Upper lobe of left lung (tissue), 6 donors: ENCODE measurements at regions not wholly inside any gene's neighbourhood (a gene's known extent, or its start where the extent isn't known, plus 50 kb on each side); places are given as distances from the start of the nearest gene placed in this dataset.

Source experiments
- ATAC-seq, 2 donors: fragments of 200-7000 bp; cut with Tn5 transposase; one replicate each; pipeline ENCODE4 v1.9.1; 2022; ENCODE audit warnings: mild to moderate bottlenecking in 2 of 2, moderate library complexity in 2 of 2; ENCODE audit not compliant: low FRiP score in 2 of 2
- DNase-seq, 2 donors: peaks; one replicate each; pipeline ENCODE4 v3.0.0-alpha.2; 2019 to 2020
- H3K27ac ChIP-seq, 4 donors: fragments of 200-600 bp; sonication (generic); one replicate each; pipeline ENCODE4 v1.5.1; 2016 to 2019
- H3K27me3 ChIP-seq, 4 donors: fragments of 200-600 bp; sonication (generic); one replicate each; pipeline ENCODE4 v1.5.1; 2017 to 2019
- H3K36me3 ChIP-seq, 4 donors: fragments of 200-600 bp; sonication (generic); one replicate each; pipeline ENCODE4 v1.5.1; 2016 to 2019
- H3K4me1 ChIP-seq, 4 donors: fragments of 200-600 bp; sonication (generic); one replicate each; pipeline ENCODE4 v1.5.1; 2018 to 2019
- H3K4me3 ChIP-seq, 4 donors: fragments of 200-600 bp; sonication (generic); one replicate each; pipeline ENCODE4 v1.5.1; 2017 to 2019; ENCODE audit warnings: mild to moderate bottlenecking in 2 of 4, moderate library complexity in 1 of 4
- H3K9me3 ChIP-seq, 4 donors: fragments of 200-600 bp; sonication (generic); one replicate each; pipeline ENCODE4 v1.5.1; 2018 to 2019
- EP300 ChIP-seq, 4 donors: sonication (generic); formaldehyde crosslinking; IDR thresholded peaks; one replicate each; pipeline ENCODE4 v1.5.1; 2017; ENCODE audit warnings: antibody characterized with exemption in 4 of 4, control low read depth in 2 of 4
- POLR2A ChIP-seq, 4 donors: fragments of 450-650 bp; IDR thresholded peaks; one replicate each; pipeline ENCODE4 v1.5.1; 2016 to 2017; ENCODE audit warnings: antibody characterized with exemption in 4 of 4, mild to moderate bottlenecking in 2 of 4
- POLR2AphosphoS5 ChIP-seq, 2 donors: sonication (generic); formaldehyde crosslinking; IDR thresholded peaks; one replicate each; pipeline ENCODE4 v1.5.1; 2017; ENCODE audit warnings: antibody characterized with exemption in 2 of 2
- WGBS, 2 donors: methylation state at CpG; one replicate each; pipeline ENCODE4 v1.1.5; 2017 to 2018; 5-methylcytosine and 5-hydroxymethylcytosine counted together
- TF ChIP-seq, protein P1 (sequence below), 6 experiments: fragments of 450-650 bp in 4 of 6; fragments of 200-600 bp in 2 of 6; sonication (generic) in 2 of 6; IDR thresholded peaks; one replicate each; pipeline ENCODE4 v1.5.1; 2016 to 2019; ENCODE audit warnings: antibody characterized with exemption in 6 of 6
- donor health status: DM: no; HTN: no; CAD: no; lungs with moderate emphysema.
- donor health status: DM: no; HTN: yes; CAD: no; lungs with severe emphysema.

DNA sequence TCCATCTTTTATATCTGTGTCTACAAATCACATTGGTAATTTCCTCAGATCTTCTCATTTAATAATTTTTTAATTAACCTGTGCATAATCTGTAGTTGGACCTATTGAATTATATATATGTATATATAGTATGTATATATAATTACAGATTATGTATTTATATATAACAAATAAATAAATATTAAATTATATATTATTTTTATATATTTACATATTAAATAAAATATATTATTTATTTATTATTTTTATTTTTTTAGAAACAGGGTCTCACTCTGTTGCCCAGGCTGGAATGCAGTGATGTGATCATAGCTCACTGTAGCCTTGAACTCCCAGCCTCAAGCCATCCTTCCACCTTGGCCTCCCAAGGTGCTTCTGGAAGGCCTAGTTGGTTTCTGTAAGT, 197.9 kb downstream of the FGF9 start:
- no peak for DNase-seq
- no peak for ATAC-seq
- Histone ChIP-seq H3K9me3 (no peaks in the 10 kb centered on the region), H3K4me1 (peaks cover 0 to 4% (median 0%) of the 10 kb centered on the region in 4 donors), H3K4me3 (no peak overlapping the region), H3K36me3 (no peaks in the 10 kb centered on the region), H3K27ac (no peak overlapping the region), H3K27me3 (no peaks in the 10 kb centered on the region)
- TF ChIP-seq EP300 (IDR thresholded peaks at IDR 0.05) (no peak), POLR2A (IDR thresholded peaks at IDR 0.05) (no peak)

- TF ChIP-seq POLR2AphosphoS5 (IDR thresholded peaks at IDR 0.05) (no peak), POLR2A (IDR thresholded peaks at IDR 0.05) (no peak), EP300 (IDR thresholded peaks at IDR 0.05) (no peak)
- TF ChIP-seq, protein P1, sequence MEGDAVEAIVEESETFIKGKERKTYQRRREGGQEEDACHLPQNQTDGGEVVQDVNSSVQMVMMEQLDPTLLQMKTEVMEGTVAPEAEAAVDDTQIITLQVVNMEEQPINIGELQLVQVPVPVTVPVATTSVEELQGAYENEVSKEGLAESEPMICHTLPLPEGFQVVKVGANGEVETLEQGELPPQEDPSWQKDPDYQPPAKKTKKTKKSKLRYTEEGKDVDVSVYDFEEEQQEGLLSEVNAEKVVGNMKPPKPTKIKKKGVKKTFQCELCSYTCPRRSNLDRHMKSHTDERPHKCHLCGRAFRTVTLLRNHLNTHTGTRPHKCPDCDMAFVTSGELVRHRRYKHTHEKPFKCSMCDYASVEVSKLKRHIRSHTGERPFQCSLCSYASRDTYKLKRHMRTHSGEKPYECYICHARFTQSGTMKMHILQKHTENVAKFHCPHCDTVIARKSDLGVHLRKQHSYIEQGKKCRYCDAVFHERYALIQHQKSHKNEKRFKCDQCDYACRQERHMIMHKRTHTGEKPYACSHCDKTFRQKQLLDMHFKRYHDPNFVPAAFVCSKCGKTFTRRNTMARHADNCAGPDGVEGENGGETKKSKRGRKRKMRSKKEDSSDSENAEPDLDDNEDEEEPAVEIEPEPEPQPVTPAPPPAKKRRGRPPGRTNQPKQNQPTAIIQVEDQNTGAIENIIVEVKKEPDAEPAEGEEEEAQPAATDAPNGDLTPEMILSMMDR (IDR thresholded peaks at IDR 0.05) = no peak
- H3K4me3 ChIP-seq = no peak overlapping the region
- H3K36me3 ChIP-seq = no peaks in the 10 kb centered on the region
- DNase-seq = peak in 1 of 2 donors; percentile 43
- no peaks in the 10 kb centered on the region for H3K9me3 ChIP-seq
- WGBS, 2 donors = 62 to 68% methylated on average over 7 of the region's 7 CpGs
- H3K4me1 ChIP-seq = peaks cover 0 to 4% (median 0%) of the 10 kb centered on the region in 4 donors
- no peaks in the 10 kb centered on the region for H3K27me3 ChIP-seq
- no peak overlapping the region for H3K27ac ChIP-seq
- peak; percentile 50 to 59 for ATAC-seq
These were observed 200.5 kb downstream of the FGF9 start for GRCh38 chr13:21871382-21871781.

DNA sequence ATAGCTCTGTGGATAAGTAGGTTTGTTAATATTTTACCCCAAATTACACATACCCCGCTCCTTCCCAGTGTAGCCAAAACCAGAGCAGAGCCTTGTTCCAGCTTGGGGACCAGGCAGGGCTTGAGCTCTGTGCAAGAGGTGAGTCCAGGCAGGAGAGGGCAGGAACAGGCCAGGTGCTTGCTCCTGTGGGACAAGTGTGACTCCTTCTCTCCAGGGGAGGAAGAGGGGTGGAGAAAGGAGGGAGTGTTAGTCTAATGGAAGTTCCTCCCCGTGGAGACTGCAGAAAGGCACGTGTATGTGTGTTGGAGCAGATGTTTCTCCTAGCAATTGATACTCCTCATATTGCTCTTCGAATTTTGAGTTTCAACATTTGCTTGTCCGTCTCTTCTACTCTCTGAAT, 201.0 kb downstream of the FGF9 start:
- H3K27me3 ChIP-seq = no peaks in the 10 kb centered on the region
- H3K36me3 ChIP-seq = no peaks in the 10 kb centered on the region
- H3K9me3 ChIP-seq = no peaks in the 10 kb centered on the region
- peaks cover 0 to 4% (median 0%) of the 10 kb centered on the region in 4 donors for H3K4me1 ChIP-seq
- DNase-seq (no peak), ATAC-seq (peak in 1 of 2 donors; percentile 41)
- TF ChIP-seq POLR2AphosphoS5 (IDR thresholded peaks at IDR 0.05) (no peak), EP300 (IDR thresholded peaks at IDR 0.05) (no peak), POLR2A (IDR thresholded peaks at IDR 0.05) (no peak)
- TF ChIP-seq, protein P1 (IDR thresholded peaks at IDR 0.05) = no peak
- no peak overlapping the region for H3K4me3 ChIP-seq
- H3K27ac ChIP-seq = no peak overlapping the region
- 58 to 69% methylated on average over 5 of the region's 5 CpGs for WGBS, 2 donors

DNA sequence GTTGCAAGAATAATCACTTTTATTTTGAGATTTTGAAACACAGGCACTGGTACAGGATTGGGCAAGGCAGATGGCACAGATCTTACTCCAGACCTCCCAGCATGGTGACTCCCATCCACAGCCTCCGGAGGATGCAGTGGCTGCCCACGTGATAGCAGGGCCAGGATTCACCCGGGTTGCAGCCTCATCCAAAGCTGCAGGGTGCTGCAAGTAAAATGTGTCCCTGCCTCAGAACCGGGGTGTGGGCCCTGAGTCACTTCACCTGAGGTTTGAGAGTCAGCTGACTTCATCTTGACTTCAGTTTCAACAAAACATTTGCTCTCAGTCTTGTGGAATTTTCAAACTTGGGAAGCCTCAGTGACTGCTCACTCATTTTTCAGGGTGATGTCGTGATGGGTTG, 201.9 kb downstream of the FGF9 start:
- Histone ChIP-seq H3K4me3 (no peak overlapping the region), H3K27ac (no peak overlapping the region), H3K4me1 (peaks cover 0 to 4% (median 0%) of the 10 kb centered on the region in 4 donors), H3K36me3 (no peaks in the 10 kb centered on the region), H3K9me3 (no peaks in the 10 kb centered on the region), H3K27me3 (no peaks in the 10 kb centered on the region)
- ATAC-seq (peak in 1 of 2 donors; percentile 56), DNase-seq (no peak)
- TF ChIP-seq EP300 (IDR thresholded peaks at IDR 0.05) = no peak
- no peak for TF ChIP-seq POLR2AphosphoS5 (IDR thresholded peaks at IDR 0.05)
- WGBS, 2 donors = 70 to 76% methylated on average over 5 of the region's 5 CpGs

- peaks cover 0 to 4% (median 0%) of the 10 kb centered on the region in 4 donors for H3K4me1 ChIP-seq
- no peak overlapping the region for H3K27ac ChIP-seq
- 51 to 53% methylated on average over 9 of the region's 9 CpGs for WGBS, 2 donors
- ATAC-seq (no peak), DNase-seq (no peak)
- H3K36me3 ChIP-seq = no peaks in the 10 kb centered on the region
- TF ChIP-seq, protein P1 (IDR thresholded peaks at IDR 0.05) = no peak
- TF ChIP-seq EP300 (IDR thresholded peaks at IDR 0.05) (no peak), POLR2A (IDR thresholded peaks at IDR 0.05) (no peak), POLR2AphosphoS5 (IDR thresholded peaks at IDR 0.05) (no peak)
- H3K4me3 ChIP-seq = no peak overlapping the region
- no peaks in the 10 kb centered on the region for H3K27me3 ChIP-seq
- no peaks in the 10 kb centered on the region for H3K9me3 ChIP-seq
These were observed 204.2 kb downstream of the FGF9 start for GRCh38 chr13:21875116-21875515.

DNA sequence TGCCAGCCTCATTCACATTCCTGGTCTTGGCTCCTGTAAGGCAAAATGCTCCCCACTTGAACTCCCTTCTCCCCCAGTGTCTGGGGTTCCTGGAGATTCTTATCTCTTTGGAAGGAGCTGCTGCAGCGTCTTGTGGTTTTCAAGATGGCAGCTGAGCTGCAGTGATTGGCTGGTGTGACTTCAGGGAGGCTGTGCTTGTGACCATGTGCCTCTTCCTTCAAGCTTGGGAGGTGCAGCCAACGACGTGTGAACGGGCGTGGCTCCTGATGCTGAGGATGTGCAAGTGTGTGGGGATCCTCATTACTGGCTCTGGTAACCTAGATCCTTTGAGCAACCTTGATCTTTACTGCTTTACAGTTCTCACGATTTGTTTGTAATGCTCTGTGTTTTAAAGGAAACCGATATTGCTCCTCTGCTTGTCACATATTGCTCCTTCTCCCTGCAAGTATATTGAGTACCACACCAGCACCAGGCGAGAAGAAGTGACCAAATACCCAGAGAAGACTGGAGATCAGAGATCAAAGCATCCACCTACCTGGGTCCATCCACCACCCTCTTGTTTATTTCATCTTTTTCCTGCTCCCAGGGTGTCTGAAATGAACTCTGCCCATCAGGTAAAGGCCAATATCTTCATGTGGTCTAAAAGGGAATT, 208.5 kb downstream of the FGF9 start:
- Histone ChIP-seq H3K9me3 (no peaks in the 10 kb centered on the region), H3K4me3 (no peak overlapping the region), H3K27me3 (no peaks in the 10 kb centered on the region), H3K4me1 (no peaks in the 10 kb centered on the region), H3K27ac (no peak overlapping the region), H3K36me3 (no peaks in the 10 kb centered on the region)
- ATAC-seq = no peak
- 82 to 87% methylated on average over 8 of the region's 8 CpGs for WGBS, 2 donors
- TF ChIP-seq EP300 (IDR thresholded peaks at IDR 0.05) (no peak), POLR2A (IDR thresholded peaks at IDR 0.05) (no peak), POLR2AphosphoS5 (IDR thresholded peaks at IDR 0.05) (no peak)
- TF ChIP-seq, protein P1 (IDR thresholded peaks at IDR 0.05) = no peak
- DNase-seq = no peak
